Mucosa of rectum (tissue), 2 donors: ENCODE measurements at regions not wholly inside any gene's neighbourhood (a gene's known extent, or its start where the extent isn't known, plus 50 kb on each side); places are given as distances from the start of the nearest gene placed in this dataset.

Experiments used
- H3K27ac ChIP-seq, 2 donors: one replicate each; pipeline ENCODE4 v1.7.0; 2013; ENCODE audit warnings: inconsistent platforms in 2 of 2, low read depth in 2 of 2, low read length in 2 of 2
- H3K27me3 ChIP-seq, 2 donors: one replicate each; pipeline ENCODE4 v1.7.0; 2013; ENCODE audit warnings: low read length in 2 of 2; ENCODE audit not compliant: control insufficient read depth in 2 of 2, insufficient read depth in 2 of 2
- H3K36me3 ChIP-seq, 2 donors: one replicate each; pipeline ENCODE4 v1.7.0; 2013; ENCODE audit warnings: low read length in 2 of 2; ENCODE audit not compliant: control insufficient read depth in 2 of 2, insufficient read depth in 2 of 2
- H3K4me1 ChIP-seq, 2 donors: one replicate each; pipeline ENCODE4 v1.7.0; 2013; ENCODE audit warnings: low read length in 2 of 2, mild to moderate bottlenecking in 1 of 2; ENCODE audit not compliant: control insufficient read depth in 2 of 2, insufficient read depth in 2 of 2
- H3K4me3 ChIP-seq, 2 donors: one replicate each; pipeline ENCODE4 v1.7.0; 2013; ENCODE audit warnings: low read length in 2 of 2
- H3K9ac ChIP-seq, 2 donors: one replicate each; pipeline ENCODE4 v1.7.0; 2013; ENCODE audit warnings: low read length in 2 of 2, low read depth in 1 of 2, mild to moderate bottlenecking in 1 of 2
- H3K9me3 ChIP-seq, 2 donors: one replicate each; pipeline ENCODE4 v1.7.0; 2013; ENCODE audit warnings: low read length in 2 of 2; ENCODE audit not compliant: control insufficient read depth in 2 of 2
- donor health status: healthy.
- donor health status: Normal muscosa, but diverticular disease.

- Histone ChIP-seq H3K27me3 (no peaks in the 10 kb centered on the region), H3K9ac (no peak overlapping the region), H3K36me3 (no peaks in the 10 kb centered on the region), H3K4me3 (no peak overlapping the region), H3K4me1 (no peaks in the 10 kb centered on the region), H3K9me3 (no peaks in the 10 kb centered on the region), H3K27ac (no peak overlapping the region)
Observed at GRCh38 chr1:90650401-90650800, 66.7 kb downstream of the BARHL2 start.

- Histone ChIP-seq H3K27me3 (no peaks in the 10 kb centered on the region), H3K9me3 (no peaks in the 10 kb centered on the region), H3K27ac (no peak overlapping the region), H3K4me3 (no peak overlapping the region), H3K4me1 (no peaks in the 10 kb centered on the region), H3K36me3 (no peaks in the 10 kb centered on the region), H3K9ac (no peak overlapping the region)
Observed at GRCh38 chr1:90640325-90640724, 76.8 kb downstream of the BARHL2 start.

- Histone ChIP-seq H3K27me3 (no peaks in the 10 kb centered on the region), H3K9ac (no peak overlapping the region), H3K27ac (no peak overlapping the region), H3K9me3 (no peaks in the 10 kb centered on the region), H3K4me1 (no peaks in the 10 kb centered on the region), H3K4me3 (no peak overlapping the region), H3K36me3 (no peaks in the 10 kb centered on the region)
Observed at GRCh38 chr1:90622666-90623065, 94.4 kb downstream of the BARHL2 start.

GRCh38 chr1:90621986-90622385 is 95.1 kb downstream of the BARHL2 start:
- Histone ChIP-seq H3K9ac (no peak overlapping the region), H3K4me1 (no peaks in the 10 kb centered on the region)

GRCh38 chr1:90616395-90616794 is 100.7 kb downstream of the BARHL2 start:
- H3K27me3 ChIP-seq = no peaks in the 10 kb centered on the region
- H3K9ac ChIP-seq = no peak overlapping the region
- no peaks in the 10 kb centered on the region for H3K36me3 ChIP-seq
- H3K27ac ChIP-seq = no peak overlapping the region
- no peak overlapping the region for H3K4me3 ChIP-seq
- no peaks in the 10 kb centered on the region for H3K4me1 ChIP-seq
- H3K9me3 ChIP-seq = no peaks in the 10 kb centered on the region

More at GRCh38 chr1:90621986-90622385, 95.1 kb downstream of the BARHL2 start:
- no peaks in the 10 kb centered on the region for H3K36me3 ChIP-seq
- H3K4me3 ChIP-seq = no peak overlapping the region
- no peaks in the 10 kb centered on the region for H3K27me3 ChIP-seq
- H3K27ac ChIP-seq = no peak overlapping the region
- no peaks in the 10 kb centered on the region for H3K9me3 ChIP-seq

GRCh38 chr1:90614872-90615271 is 102.2 kb downstream of the BARHL2 start:
- H3K4me3 ChIP-seq = no peak overlapping the region
- no peak overlapping the region for H3K9ac ChIP-seq
- no peaks in the 10 kb centered on the region for H3K36me3 ChIP-seq
- H3K4me1 ChIP-seq = no peaks in the 10 kb centered on the region
- H3K9me3 ChIP-seq = no peaks in the 10 kb centered on the region
- H3K27me3 ChIP-seq = no peaks in the 10 kb centered on the region
- H3K27ac ChIP-seq = no peak overlapping the region

- no peaks in the 10 kb centered on the region for H3K36me3 ChIP-seq
- H3K27me3 ChIP-seq = no peaks in the 10 kb centered on the region
- no peak overlapping the region for H3K27ac ChIP-seq
- no peak overlapping the region for H3K9ac ChIP-seq
- no peak overlapping the region for H3K4me3 ChIP-seq
- no peaks in the 10 kb centered on the region for H3K9me3 ChIP-seq
- no peaks in the 10 kb centered on the region for H3K4me1 ChIP-seq
Observed at GRCh38 chr1:90613371-90613770, 103.7 kb downstream of the BARHL2 start.

GRCh38 chr1:90612033-90612432 is 105.1 kb downstream of the BARHL2 start:
- H3K4me3 ChIP-seq = no peak overlapping the region

GRCh38 chr1:90607736-90608135 is 109.4 kb downstream of the BARHL2 start:
- no peaks in the 10 kb centered on the region for H3K4me1 ChIP-seq
- no peak overlapping the region for H3K9ac ChIP-seq
- H3K27me3 ChIP-seq = no peaks in the 10 kb centered on the region
- no peaks in the 10 kb centered on the region for H3K9me3 ChIP-seq
- H3K36me3 ChIP-seq = no peaks in the 10 kb centered on the region
- no peak overlapping the region for H3K4me3 ChIP-seq
- no peak overlapping the region for H3K27ac ChIP-seq

More at GRCh38 chr1:90612033-90612432, 105.1 kb downstream of the BARHL2 start:
- H3K4me1 ChIP-seq = no peaks in the 10 kb centered on the region
- H3K27ac ChIP-seq = no peak overlapping the region
- no peaks in the 10 kb centered on the region for H3K9me3 ChIP-seq
- H3K36me3 ChIP-seq = no peaks in the 10 kb centered on the region
- H3K27me3 ChIP-seq = no peaks in the 10 kb centered on the region
- no peak overlapping the region for H3K9ac ChIP-seq

- no peak overlapping the region for H3K4me3 ChIP-seq
- H3K9me3 ChIP-seq = no peaks in the 10 kb centered on the region
- no peaks in the 10 kb centered on the region for H3K27me3 ChIP-seq
- H3K27ac ChIP-seq = no peak overlapping the region
- no peaks in the 10 kb centered on the region for H3K4me1 ChIP-seq
- H3K36me3 ChIP-seq = no peaks in the 10 kb centered on the region
- H3K9ac ChIP-seq = no peak overlapping the region
Observed at GRCh38 chr1:90605070-90605469, 112.0 kb downstream of the BARHL2 start.

- no peak overlapping the region for H3K4me3 ChIP-seq
- no peaks in the 10 kb centered on the region for H3K27me3 ChIP-seq
- no peaks in the 10 kb centered on the region for H3K4me1 ChIP-seq
- H3K9me3 ChIP-seq = peaks cover 0 to 7% of the 10 kb centered on the region in 2 donors
- H3K27ac ChIP-seq = no peak overlapping the region
- H3K36me3 ChIP-seq = no peaks in the 10 kb centered on the region
- H3K9ac ChIP-seq = no peak overlapping the region
Observed at GRCh38 chr1:90593312-90593711, 123.8 kb downstream of the BARHL2 start.
